HEK293 (cell line): ENCODE measurements at regions not wholly inside any gene's neighbourhood (a gene's known extent, or its start where the extent isn't known, plus 50 kb on each side); places are given as distances from the start of the nearest gene placed in this dataset.

Experiments used
- CTCF ChIA-PET: fragments of 350-600 bp; formaldehyde crosslinking; extraction: SDS; loops from one replicate; lab custom pipeline; 2021; ENCODE audit warnings: antibody characterized with exemption; lab: Yijun Ruan, JAX
- POLR2A ChIA-PET: fragments of 300-600 bp; formaldehyde crosslinking; extraction: SDS; loops from one replicate; lab custom pipeline; 2020; ENCODE audit warnings: antibody characterized with exemption, inconsistent platforms; lab: Yijun Ruan, JAX
- H3K27ac ChIP-seq: fragments of 200-500 bp; sonication (Bioruptor generic); 2 replicates; pipeline ENCODE4 v1.5.1; 2014; ENCODE audit warnings: low read depth, low read length, control low read depth, inconsistent platforms; ENCODE audit errors: extremely low read depth
- H3K36me3 ChIP-seq, 2 experiments: fragments of 200-500 bp in 1 of 2; sonication (Bioruptor generic) in 1 of 2; 1 replicate in 1 of 2; 2 replicates in 1 of 2; pipeline ENCODE4 v1.5.1; 2014 to 2017; ENCODE audit warnings: inconsistent platforms in 2 of 2, low read length in 2 of 2; ENCODE audit not compliant: control insufficient read depth in 2 of 2, insufficient read depth in 1 of 2
- H3K4me1 ChIP-seq: fragments of 200-500 bp; sonication (Bioruptor generic); 2 replicates; pipeline ENCODE4 v1.5.1; 2014; ENCODE audit warnings: mild to moderate bottlenecking, low read length, inconsistent platforms; ENCODE audit not compliant: control insufficient read depth, insufficient read depth
- H3K4me3 ChIP-seq: 2 replicates; pipeline ENCODE4 v1.5.1; 2011; ENCODE audit warnings: low read depth, mild to moderate bottlenecking, control low read depth, low read length, moderate library complexity
- H3K9me3 ChIP-seq: fragments of 200-500 bp; sonication (Bioruptor generic); 2 replicates; pipeline ENCODE4 v1.5.1; 2014; ENCODE audit warnings: low read depth, low read length, inconsistent platforms; ENCODE audit not compliant: control insufficient read depth, insufficient read depth
- GFI1B ChIP-seq: fragments of 450-650 bp; formaldehyde crosslinking; IDR thresholded peaks from 2 replicates; pipeline ENCODE4 v1.5.1; 2016; ENCODE audit warnings: missing biosample characterization, missing genetic modification characterization
- GLI4 ChIP-seq: fragments of 450-650 bp; formaldehyde crosslinking; IDR thresholded peaks from 2 replicates; pipeline ENCODE4 v1.5.1; 2016; ENCODE audit warnings: missing biosample characterization, missing genetic modification characterization
- SALL2 ChIP-seq: fragments of 450-650 bp; formaldehyde crosslinking; IDR thresholded peaks from 2 replicates; pipeline ENCODE4 v1.5.0; 2017; ENCODE audit warnings: missing biosample characterization, mild to moderate bottlenecking, missing genetic modification characterization, borderline replicate concordance
- ZBTB1 ChIP-seq: fragments of 450-650 bp; formaldehyde crosslinking; IDR thresholded peaks from 2 replicates; pipeline ENCODE4 v1.5.1; 2016; ENCODE audit warnings: missing biosample characterization, missing genetic modification characterization
- ZBTB20 ChIP-seq: fragments of 450-650 bp; formaldehyde crosslinking; IDR thresholded peaks from 2 replicates; pipeline ENCODE4 v1.5.1; 2016; ENCODE audit warnings: missing biosample characterization, missing genetic modification characterization
- ZFP69B ChIP-seq: fragments of 450-650 bp; formaldehyde crosslinking; IDR thresholded peaks from 2 replicates; pipeline ENCODE4 v1.5.1; 2016; ENCODE audit warnings: missing biosample characterization, missing genetic modification characterization
- ZNF112 ChIP-seq: fragments of 450-650 bp; formaldehyde crosslinking; IDR thresholded peaks from 2 replicates; pipeline ENCODE4 v1.5.0; 2017; ENCODE audit warnings: missing biosample characterization, missing genetic modification characterization
- ZNF146 ChIP-seq: fragments of 450-650 bp; formaldehyde crosslinking; IDR thresholded peaks from 2 replicates; pipeline ENCODE4 v1.5.1; 2016; ENCODE audit warnings: missing biosample characterization, missing genetic modification characterization
- ZNF174 ChIP-seq: fragments of 450-650 bp; formaldehyde crosslinking; IDR thresholded peaks from 2 replicates; pipeline ENCODE4 v1.5.0; 2017; ENCODE audit warnings: missing biosample characterization, mild to moderate bottlenecking, missing genetic modification characterization
- ZNF211 ChIP-seq: fragments of 450-650 bp; formaldehyde crosslinking; IDR thresholded peaks from 2 replicates; pipeline ENCODE4 v1.5.1; 2016; ENCODE audit warnings: low read depth, missing biosample characterization, missing genetic modification characterization
- ZNF354C ChIP-seq: fragments of 450-650 bp; formaldehyde crosslinking; IDR thresholded peaks from 2 replicates; pipeline ENCODE4 v1.5.1; 2016; ENCODE audit warnings: missing biosample characterization, missing genetic modification characterization, low read depth, borderline replicate concordance
- ZNF366 ChIP-seq: fragments of 450-650 bp; formaldehyde crosslinking; conservative IDR thresholded peaks from 2 replicates; pipeline ENCODE4 v1.5.1; 2016; ENCODE audit warnings: missing biosample characterization, missing genetic modification characterization
- ZNF473 ChIP-seq: fragments of 450-650 bp; formaldehyde crosslinking; IDR thresholded peaks from 2 replicates; pipeline ENCODE4 v1.5.1; 2017; ENCODE audit warnings: missing biosample characterization, missing genetic modification characterization
- ZNF555 ChIP-seq: fragments of 450-650 bp; formaldehyde crosslinking; conservative IDR thresholded peaks from 2 replicates; pipeline ENCODE4 v1.5.1; 2017; ENCODE audit warnings: missing biosample characterization, mild to moderate bottlenecking, missing genetic modification characterization, inconsistent platforms
- ZNF621 ChIP-seq: fragments of 450-650 bp; formaldehyde crosslinking; IDR thresholded peaks from 2 replicates; pipeline ENCODE4 v1.5.1; 2017; ENCODE audit warnings: missing biosample characterization, missing genetic modification characterization
- ZNF654 ChIP-seq: fragments of 450-650 bp; formaldehyde crosslinking; IDR thresholded peaks from 2 replicates; pipeline ENCODE4 v1.5.1; 2016; ENCODE audit warnings: low read depth, missing biosample characterization, missing genetic modification characterization
- ZNF677 ChIP-seq: fragments of 450-650 bp; IDR thresholded peaks from 2 replicates; pipeline ENCODE4 v1.5.0; 2018; ENCODE audit warnings: missing biosample characterization, mild to moderate bottlenecking, missing genetic modification characterization, moderate library complexity
- ZNF768 ChIP-seq: fragments of 450-650 bp; formaldehyde crosslinking; IDR thresholded peaks from 2 replicates; pipeline ENCODE4 v1.5.1; 2018; ENCODE audit warnings: missing biosample characterization, mild to moderate bottlenecking, missing genetic modification characterization
- ZNF791 ChIP-seq: fragments of 450-650 bp; formaldehyde crosslinking; IDR thresholded peaks from 2 replicates; pipeline ENCODE4 v1.5.1; 2016; ENCODE audit warnings: missing biosample characterization, missing genetic modification characterization
- ZNF792 ChIP-seq: fragments of 450-650 bp; formaldehyde crosslinking; IDR thresholded peaks from 2 replicates; pipeline ENCODE4 v1.5.1; 2016; ENCODE audit warnings: missing biosample characterization, missing genetic modification characterization
- TF ChIP-seq, protein P1 (sequence below): fragments of 450-650 bp; formaldehyde crosslinking; IDR thresholded peaks from 2 replicates; pipeline ENCODE4 v1.5.1; 2016; ENCODE audit warnings: missing biosample characterization, missing genetic modification characterization
- TF ChIP-seq, protein P2 (sequence below): fragments of 450-650 bp; formaldehyde crosslinking; optimal IDR thresholded peaks from 2 replicates; pipeline ENCODE3; 2016; ENCODE audit warnings: missing biosample characterization, mild to moderate bottlenecking, missing genetic modification characterization
- TF ChIP-seq, protein P3 (sequence below): fragments of 450-650 bp; formaldehyde crosslinking; IDR thresholded peaks from 2 replicates; pipeline ENCODE4 v1.5.1; 2016; ENCODE audit warnings: missing biosample characterization, missing genetic modification characterization
- TF ChIP-seq, protein P4 (sequence below): fragments of 450-650 bp; formaldehyde crosslinking; IDR thresholded peaks from 2 replicates; pipeline ENCODE4 v1.5.1; 2016; ENCODE audit warnings: missing biosample characterization, missing genetic modification characterization
- TF ChIP-seq, protein P5 (sequence below): fragments of 450-650 bp; formaldehyde crosslinking; IDR thresholded peaks from 2 replicates; pipeline ENCODE4 v1.5.1; 2016; ENCODE audit warnings: missing biosample characterization, missing genetic modification characterization, borderline replicate concordance

DNA sequence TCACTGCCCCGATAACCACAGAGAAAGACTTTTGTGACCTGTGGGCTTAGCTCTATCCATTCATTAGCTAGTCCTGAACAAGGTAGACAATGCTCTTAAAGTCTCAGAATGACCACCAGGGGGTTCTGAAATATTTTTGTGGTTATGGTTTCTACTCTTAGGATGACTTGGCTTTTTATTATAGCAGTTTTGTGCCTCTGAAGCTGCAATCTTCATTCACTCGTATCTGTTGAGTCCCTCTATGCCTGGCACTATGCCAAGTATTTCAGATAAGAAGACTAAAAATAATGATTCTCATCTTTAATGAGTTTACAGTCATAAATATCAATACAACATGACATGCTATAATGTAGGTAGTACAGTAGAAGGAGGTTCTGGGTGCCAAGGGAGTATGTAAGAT is 130.8 kb upstream of the TRHDE start:
- Histone ChIP-seq H3K9me3 (no peaks in the 10 kb centered on the region), H3K27ac (no peak overlapping the region), H3K4me3 (no peak overlapping the region), H3K4me1 (no peaks in the 10 kb centered on the region), H3K36me3 (no peaks in the 10 kb centered on the region)
- TF ChIP-seq, protein P1, sequence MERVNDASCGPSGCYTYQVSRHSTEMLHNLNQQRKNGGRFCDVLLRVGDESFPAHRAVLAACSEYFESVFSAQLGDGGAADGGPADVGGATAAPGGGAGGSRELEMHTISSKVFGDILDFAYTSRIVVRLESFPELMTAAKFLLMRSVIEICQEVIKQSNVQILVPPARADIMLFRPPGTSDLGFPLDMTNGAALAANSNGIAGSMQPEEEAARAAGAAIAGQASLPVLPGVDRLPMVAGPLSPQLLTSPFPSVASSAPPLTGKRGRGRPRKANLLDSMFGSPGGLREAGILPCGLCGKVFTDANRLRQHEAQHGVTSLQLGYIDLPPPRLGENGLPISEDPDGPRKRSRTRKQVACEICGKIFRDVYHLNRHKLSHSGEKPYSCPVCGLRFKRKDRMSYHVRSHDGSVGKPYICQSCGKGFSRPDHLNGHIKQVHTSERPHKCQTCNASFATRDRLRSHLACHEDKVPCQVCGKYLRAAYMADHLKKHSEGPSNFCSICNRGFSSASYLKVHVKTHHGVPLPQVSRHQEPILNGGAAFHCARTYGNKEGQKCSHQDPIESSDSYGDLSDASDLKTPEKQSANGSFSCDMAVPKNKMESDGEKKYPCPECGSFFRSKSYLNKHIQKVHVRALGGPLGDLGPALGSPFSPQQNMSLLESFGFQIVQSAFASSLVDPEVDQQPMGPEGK (tag by site-specific recombination) = no peak
- TF ChIP-seq ZNF366 (tag by site-specific recombination) = no peak
- TF ChIP-seq ZFP69B (tag by site-specific recombination) = no peak
- TF ChIP-seq SALL2 (tag by site-specific recombination) = no peak
- TF ChIP-seq, protein P2, sequence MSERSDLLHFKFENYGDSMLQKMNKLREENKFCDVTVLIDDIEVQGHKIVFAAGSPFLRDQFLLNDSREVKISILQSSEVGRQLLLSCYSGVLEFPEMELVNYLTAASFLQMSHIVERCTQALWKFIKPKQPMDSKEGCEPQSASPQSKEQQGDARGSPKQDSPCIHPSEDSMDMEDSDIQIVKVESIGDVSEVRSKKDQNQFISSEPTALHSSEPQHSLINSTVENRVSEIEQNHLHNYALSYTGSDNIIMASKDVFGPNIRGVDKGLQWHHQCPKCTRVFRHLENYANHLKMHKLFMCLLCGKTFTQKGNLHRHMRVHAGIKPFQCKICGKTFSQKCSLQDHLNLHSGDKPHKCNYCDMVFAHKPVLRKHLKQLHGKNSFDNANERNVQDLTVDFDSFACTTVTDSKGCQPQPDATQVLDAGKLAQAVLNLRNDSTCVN = no peak
- no peak for TF ChIP-seq ZNF792 (tag by site-specific recombination)
- TF ChIP-seq ZNF791 (tag by site-specific recombination) = no peak
- TF ChIP-seq ZNF146 = no peak
- TF ChIP-seq GFI1B = no peak
- no peak for TF ChIP-seq ZNF473 (tag by site-specific recombination)
- no peak for TF ChIP-seq GLI4
- no peak for TF ChIP-seq ZNF112 (tag by site-specific recombination)
- TF ChIP-seq, protein P3, sequence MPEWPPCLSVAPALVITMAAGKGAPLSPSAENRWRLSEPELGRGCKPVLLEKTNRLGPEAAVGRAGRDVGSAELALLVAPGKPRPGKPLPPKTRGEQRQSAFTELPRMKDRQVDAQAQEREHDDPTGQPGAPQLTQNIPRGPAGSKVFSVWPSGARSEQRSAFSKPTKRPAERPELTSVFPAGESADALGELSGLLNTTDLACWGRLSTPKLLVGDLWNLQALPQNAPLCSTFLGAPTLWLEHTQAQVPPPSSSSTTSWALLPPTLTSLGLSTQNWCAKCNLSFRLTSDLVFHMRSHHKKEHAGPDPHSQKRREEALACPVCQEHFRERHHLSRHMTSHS (tag by site-specific recombination) = no peak
- CTCF ChIA-PET = interaction anchor here (1.0 kb wide), 2 partner anchors 29 to 92 kb away, joined by 3 read pairs; no protein-coding TSS in a partner anchor
- POLR2A ChIA-PET = no interaction called here

DNA sequence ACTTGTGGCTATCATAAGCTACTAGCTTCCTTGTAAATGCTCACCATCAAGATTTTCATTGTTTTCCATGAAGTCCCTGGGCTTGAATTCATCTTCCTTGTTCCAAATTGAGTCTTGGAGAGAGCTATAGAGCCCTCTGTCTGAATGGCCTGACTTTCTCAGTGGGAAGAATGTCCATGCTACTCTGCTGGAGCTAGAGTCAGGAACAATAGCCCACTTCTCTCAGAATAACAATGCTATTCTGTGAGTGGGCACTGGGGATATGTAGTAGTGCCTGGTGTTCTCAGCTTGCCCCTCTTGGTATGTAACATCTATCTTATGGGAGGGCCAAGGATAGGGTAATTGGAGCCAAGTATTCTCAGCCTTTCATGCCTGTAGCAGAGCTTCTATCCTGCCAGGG is 127.6 kb upstream of the TRHDE start:
- CTCF ChIA-PET = no interaction called here
- POLR2A ChIA-PET = no interaction called here
- Histone ChIP-seq H3K36me3 (no peaks in the 10 kb centered on the region), H3K27ac (no peak overlapping the region), H3K4me1 (no peaks in the 10 kb centered on the region), H3K9me3 (no peaks in the 10 kb centered on the region), H3K4me3 (no peak overlapping the region)
- no peak for TF ChIP-seq ZNF555 (tag by site-specific recombination)

DNA sequence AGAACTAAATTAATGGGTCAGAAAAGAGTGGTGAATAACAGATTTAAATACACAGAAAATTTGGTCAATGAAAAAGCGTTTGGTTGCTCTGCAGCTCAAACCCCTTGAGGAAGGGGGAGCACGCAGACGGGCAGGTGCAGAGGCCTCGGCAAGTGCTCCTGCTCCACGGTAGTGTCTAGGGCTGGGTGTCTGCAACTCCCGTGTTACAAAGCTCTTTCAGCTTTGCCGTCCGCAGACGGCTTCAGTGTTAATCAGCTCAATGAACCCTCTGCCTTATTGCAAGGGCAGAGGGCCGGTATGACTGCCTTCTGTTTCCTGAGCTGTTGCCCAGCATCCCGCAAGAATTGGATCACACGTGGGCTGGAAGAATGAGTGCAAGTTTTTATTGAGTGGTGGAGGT is 125.7 kb upstream of the TRHDE start:
- ChIA-PET CTCF (no interaction called here), POLR2A (no interaction called here)
- no peaks in the 10 kb centered on the region for H3K4me1 ChIP-seq
- no peaks in the 10 kb centered on the region for H3K9me3 ChIP-seq
- H3K27ac ChIP-seq = no peak overlapping the region
- no peak overlapping the region for H3K4me3 ChIP-seq
- no peaks in the 10 kb centered on the region for H3K36me3 ChIP-seq
- TF ChIP-seq ZNF174 (tag by site-specific recombination) = no peak
- no peak for TF ChIP-seq ZNF211
- TF ChIP-seq, protein P4, sequence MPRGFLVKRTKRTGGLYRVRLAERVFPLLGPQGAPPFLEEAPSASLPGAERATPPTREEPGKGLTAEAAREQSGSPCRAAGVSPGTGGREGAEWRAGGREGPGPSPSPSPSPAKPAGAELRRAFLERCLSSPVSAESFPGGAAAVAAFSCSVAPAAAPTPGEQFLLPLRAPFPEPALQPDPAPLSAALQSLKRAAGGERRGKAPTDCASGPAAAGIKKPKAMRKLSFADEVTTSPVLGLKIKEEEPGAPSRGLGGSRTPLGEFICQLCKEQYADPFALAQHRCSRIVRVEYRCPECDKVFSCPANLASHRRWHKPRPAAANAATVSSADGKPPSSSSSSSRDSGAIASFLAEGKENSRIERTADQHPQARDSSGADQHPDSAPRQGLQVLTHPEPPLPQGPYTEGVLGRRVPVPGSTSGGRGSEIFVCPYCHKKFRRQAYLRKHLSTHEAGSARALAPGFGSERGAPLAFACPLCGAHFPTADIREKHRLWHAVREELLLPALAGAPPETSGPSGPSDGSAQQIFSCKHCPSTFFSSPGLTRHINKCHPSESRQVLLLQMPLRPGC (tag by site-specific recombination) = no peak
- no peak for TF ChIP-seq ZNF791 (tag by site-specific recombination)
- no peak for TF ChIP-seq ZNF621
- no peak for TF ChIP-seq ZNF677 (tag by site-specific recombination)
- TF ChIP-seq, protein P5, sequence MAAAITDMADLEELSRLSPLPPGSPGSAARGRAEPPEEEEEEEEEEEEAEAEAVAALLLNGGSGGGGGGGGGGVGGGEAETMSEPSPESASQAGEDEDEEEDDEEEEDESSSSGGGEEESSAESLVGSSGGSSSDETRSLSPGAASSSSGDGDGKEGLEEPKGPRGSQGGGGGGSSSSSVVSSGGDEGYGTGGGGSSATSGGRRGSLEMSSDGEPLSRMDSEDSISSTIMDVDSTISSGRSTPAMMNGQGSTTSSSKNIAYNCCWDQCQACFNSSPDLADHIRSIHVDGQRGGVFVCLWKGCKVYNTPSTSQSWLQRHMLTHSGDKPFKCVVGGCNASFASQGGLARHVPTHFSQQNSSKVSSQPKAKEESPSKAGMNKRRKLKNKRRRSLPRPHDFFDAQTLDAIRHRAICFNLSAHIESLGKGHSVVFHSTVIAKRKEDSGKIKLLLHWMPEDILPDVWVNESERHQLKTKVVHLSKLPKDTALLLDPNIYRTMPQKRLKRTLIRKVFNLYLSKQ (tag by site-specific recombination) = no peak
- no peak for TF ChIP-seq ZNF768 (tag by site-specific recombination)
- TF ChIP-seq ZNF654 (tag by site-specific recombination) = no peak
- TF ChIP-seq, protein P2 = no peak
- no peak for TF ChIP-seq ZNF354C (tag by site-specific recombination)
- no peak for TF ChIP-seq ZBTB1 (tag by site-specific recombination)
- TF ChIP-seq ZBTB20 = no peak
